ENCODE measurements at regions not wholly inside any gene's neighbourhood (a gene's known extent, or its start where the extent isn't known, plus 50 kb on each side); places are given as distances from the start of the nearest gene placed in this dataset.

DNA sequence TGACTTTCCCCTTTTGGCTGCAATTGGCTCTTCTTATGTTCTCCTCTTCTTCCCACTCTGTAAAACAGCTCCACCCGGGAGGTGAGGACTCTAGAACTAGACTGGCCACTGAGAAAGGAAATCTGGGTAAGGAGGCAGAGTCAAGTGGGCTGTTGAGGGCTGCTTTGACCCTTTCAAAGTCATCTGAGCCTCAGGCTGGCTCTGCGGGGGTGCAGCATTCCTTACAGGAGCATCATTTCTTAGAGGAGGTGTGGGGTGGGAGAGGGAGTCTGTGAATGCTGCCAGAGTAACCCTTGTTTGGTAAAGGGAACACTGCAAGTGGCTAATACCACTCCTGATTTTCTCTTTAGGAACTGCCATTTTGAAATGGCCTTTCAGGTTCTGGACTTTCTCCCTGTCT is 377.7 kb upstream of the SMARCA2 start:
- H3K4me3 ChIP-seq (ENCODE audit: low read depth, low read length) = no peak overlapping the region
- TF ChIP-seq, protein P1, sequence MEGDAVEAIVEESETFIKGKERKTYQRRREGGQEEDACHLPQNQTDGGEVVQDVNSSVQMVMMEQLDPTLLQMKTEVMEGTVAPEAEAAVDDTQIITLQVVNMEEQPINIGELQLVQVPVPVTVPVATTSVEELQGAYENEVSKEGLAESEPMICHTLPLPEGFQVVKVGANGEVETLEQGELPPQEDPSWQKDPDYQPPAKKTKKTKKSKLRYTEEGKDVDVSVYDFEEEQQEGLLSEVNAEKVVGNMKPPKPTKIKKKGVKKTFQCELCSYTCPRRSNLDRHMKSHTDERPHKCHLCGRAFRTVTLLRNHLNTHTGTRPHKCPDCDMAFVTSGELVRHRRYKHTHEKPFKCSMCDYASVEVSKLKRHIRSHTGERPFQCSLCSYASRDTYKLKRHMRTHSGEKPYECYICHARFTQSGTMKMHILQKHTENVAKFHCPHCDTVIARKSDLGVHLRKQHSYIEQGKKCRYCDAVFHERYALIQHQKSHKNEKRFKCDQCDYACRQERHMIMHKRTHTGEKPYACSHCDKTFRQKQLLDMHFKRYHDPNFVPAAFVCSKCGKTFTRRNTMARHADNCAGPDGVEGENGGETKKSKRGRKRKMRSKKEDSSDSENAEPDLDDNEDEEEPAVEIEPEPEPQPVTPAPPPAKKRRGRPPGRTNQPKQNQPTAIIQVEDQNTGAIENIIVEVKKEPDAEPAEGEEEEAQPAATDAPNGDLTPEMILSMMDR (IDR thresholded peaks at IDR 0.05; ENCODE audit: control insufficient read depth, extremely low read depth, insufficient read depth) = no peak
- DNase-seq (ENCODE audit: low read depth) = no peak

DNA sequence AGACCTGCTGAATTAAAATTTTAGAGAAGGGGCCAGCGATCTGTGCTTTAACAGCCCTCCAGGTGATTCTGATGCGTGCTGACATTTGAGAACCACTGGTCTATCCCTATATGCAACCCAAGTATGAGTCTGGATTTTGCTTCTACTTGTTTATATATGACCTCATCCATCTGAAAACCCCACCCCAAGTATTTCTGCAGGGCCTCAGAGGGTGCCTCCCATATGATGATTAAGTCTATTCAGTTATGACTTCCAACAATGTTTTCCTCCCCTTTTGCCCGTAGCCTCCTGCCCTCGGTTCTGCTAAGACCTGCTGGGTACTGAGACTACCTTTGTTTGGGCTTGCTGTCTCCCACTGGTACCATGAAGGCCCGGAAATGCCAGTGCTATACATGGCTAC is 376.0 kb upstream of the SMARCA2 start:
- TF ChIP-seq, protein P1 (IDR thresholded peaks at IDR 0.05; ENCODE audit: control insufficient read depth, extremely low read depth, insufficient read depth) = no peak
- no peak overlapping the region for H3K4me3 ChIP-seq (ENCODE audit: low read depth, low read length)
- no peak for DNase-seq (ENCODE audit: low read depth)

DNA sequence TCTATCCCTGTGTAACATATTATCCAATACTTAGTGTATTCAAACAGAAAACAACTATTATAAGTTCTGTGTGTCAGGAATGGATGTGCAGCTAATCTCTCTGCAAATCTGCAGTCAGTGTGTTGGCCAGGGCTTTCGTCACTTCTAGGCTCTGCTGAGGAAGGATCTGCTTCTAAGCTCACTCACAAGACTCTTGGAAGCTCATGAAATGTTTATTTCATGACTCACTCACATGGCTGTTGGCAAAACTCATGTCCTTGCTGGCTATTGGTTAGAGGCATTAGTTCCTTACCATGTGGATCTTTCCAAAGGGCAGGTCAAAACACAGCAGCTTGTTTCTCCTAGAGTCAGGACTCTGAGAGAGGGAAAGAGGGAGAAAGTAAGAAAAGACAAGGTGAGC is 367.4 kb upstream of the SMARCA2 start:
- TF ChIP-seq, protein P1 (IDR thresholded peaks at IDR 0.05; ENCODE audit: control insufficient read depth, extremely low read depth, insufficient read depth) = no peak
- no peak overlapping the region for H3K4me3 ChIP-seq (ENCODE audit: low read depth, low read length)
- no peak for DNase-seq (ENCODE audit: low read depth)

DNA sequence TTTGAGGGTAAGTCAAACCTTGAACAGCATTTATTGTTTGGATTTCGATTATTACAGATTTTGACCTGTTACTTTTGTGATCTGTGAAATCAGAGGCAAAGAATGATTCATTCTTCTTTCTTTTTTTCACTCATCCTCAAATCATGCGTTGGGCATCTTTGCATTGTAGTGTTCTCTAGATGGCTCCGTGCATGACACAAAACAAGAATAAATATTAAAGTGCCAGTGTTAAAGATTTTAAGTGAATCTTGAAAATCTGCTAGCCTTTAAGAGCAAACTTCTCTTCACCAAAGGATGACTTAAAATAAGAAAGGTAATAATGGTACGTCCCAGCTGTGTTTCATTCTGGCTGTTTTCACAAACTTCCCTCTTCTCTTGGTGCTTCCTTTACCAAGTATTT is 361.9 kb upstream of the SMARCA2 start:
- DNase-seq (ENCODE audit: low read depth) = no peak
- TF ChIP-seq, protein P1 (IDR thresholded peaks at IDR 0.05; ENCODE audit: control insufficient read depth, extremely low read depth, insufficient read depth) = no peak
- H3K4me3 ChIP-seq (ENCODE audit: low read depth, low read length) = no peak overlapping the region

DNA sequence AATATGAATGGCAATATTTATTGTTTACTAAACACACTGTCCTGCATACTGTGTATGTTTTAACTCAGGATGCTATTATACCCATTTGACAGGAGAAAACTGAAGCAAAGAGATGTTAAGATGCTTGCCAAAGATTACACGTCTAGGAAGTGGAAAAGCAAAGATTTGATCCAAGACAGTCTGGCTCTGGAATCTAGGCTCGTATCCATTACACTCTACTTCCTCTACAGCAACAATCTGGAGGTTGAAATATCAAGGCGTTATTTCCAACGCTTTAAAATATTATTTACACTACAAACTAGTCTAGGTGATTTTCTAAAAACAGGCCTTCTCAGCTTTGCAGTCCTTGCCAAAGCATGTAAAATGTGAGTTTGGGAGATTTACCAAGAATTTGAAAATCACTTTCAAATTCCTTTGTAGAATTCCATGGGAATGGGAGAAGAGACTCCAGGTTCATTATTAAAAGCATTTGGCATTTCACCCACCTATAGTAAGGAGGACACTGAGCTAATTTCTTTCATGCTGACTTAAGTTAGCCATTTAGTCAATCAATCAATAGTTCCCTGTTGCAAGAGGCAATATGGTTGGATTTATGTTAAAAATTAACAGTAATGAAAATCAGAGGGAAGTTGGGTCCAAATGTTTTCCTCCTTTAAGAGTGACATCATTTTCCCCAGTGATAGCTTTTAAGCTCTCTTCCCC is 356.3 kb upstream of the SMARCA2 start:
- TF ChIP-seq, protein P1 (IDR thresholded peaks at IDR 0.05; ENCODE audit: control insufficient read depth, extremely low read depth, insufficient read depth) = no peak
- no peak overlapping the region for H3K4me3 ChIP-seq (ENCODE audit: low read depth, low read length)
- DNase-seq (ENCODE audit: low read depth) = no peak

DNA sequence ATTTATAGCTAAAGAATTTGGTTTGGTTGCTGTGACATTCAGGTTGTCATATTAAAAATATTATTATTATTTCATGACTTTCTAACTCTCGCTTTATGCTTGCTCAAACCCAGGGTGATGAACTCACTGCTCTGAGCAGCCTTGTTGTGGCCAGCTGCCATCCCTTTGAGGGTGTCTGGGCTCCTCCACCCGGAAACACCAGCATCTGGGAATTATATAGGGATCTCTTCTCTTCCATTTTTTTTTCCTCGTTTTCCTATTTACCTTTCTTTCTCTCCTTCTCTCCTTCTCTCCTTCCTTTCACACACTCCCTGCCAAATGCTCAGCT is 355.8 kb upstream of the SMARCA2 start:
- no peak for DNase-seq (ENCODE audit: low read depth)
- TF ChIP-seq, protein P1 (IDR thresholded peaks at IDR 0.05; ENCODE audit: control insufficient read depth, extremely low read depth, insufficient read depth) = no peak
- H3K4me3 ChIP-seq (ENCODE audit: low read depth, low read length) = no peak overlapping the region

DNA sequence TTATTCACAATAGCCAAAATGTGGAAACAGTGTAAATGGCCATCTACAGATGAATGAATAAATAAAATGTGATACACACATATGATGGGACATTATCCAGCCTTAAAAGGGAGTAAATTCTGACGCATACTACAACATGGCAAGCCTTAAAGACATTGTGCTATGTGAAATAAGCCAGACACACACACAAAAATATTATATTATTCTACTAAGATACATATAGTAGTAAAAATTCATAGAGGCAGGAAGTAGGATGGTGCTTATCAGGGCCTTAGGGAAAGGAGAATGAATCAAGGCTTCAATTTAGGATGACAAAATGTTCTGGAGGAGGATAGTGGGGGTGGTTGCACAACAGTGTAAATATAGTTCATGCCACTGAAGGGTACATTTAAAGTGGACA is 346.7 kb upstream of the SMARCA2 start:
- TF ChIP-seq, protein P1 (IDR thresholded peaks at IDR 0.05; ENCODE audit: control insufficient read depth, extremely low read depth, insufficient read depth) = no peak
- H3K4me3 ChIP-seq (ENCODE audit: low read depth, low read length) = no peak overlapping the region
- no peak for DNase-seq (ENCODE audit: low read depth)
